ENCODE measurements at regions not wholly inside any gene's neighbourhood (a gene's known extent, or its start where the extent isn't known, plus 50 kb on each side); places are given as distances from the start of the nearest gene placed in this dataset.
"Not testable (repeated sequence)": the region's sequence is repeated elsewhere in the genome, so short reads cannot be mapped to it uniquely, and the experiment has no call there.

- TF ChIP-seq CTCF (conservative IDR thresholded peaks at IDR 0.05; ENCODE audit: low read depth, low read length), result no peak
- no peak for DNase-seq (ENCODE audit: low read depth)
- H3K4me3 ChIP-seq (ENCODE audit: low read depth, low read length), result no peak overlapping the region
These were observed 126.7 kb upstream of the RAI2 start for GRCh38 chrX:17987783-17988182.

- no peak for DNase-seq (ENCODE audit: low read depth)
- TF ChIP-seq CTCF (conservative IDR thresholded peaks at IDR 0.05; ENCODE audit: low read depth, low read length), result no peak
- H3K4me3 ChIP-seq (ENCODE audit: low read depth, low read length), result no peak overlapping the region
These were observed 125.9 kb upstream of the RAI2 start for GRCh38 chrX:17986977-17987376.

- H3K4me3 ChIP-seq (ENCODE audit: low read depth, low read length), result no peak overlapping the region
- DNase-seq (ENCODE audit: low read depth), result no peak
- TF ChIP-seq CTCF (conservative IDR thresholded peaks at IDR 0.05; ENCODE audit: low read depth, low read length), result no peak
These were observed 125.3 kb upstream of the RAI2 start for GRCh38 chrX:17986440-17986839.

- DNase-seq (ENCODE audit: low read depth), result no peak
- TF ChIP-seq CTCF (conservative IDR thresholded peaks at IDR 0.05; ENCODE audit: low read depth, low read length), result no peak
- no peak overlapping the region for H3K4me3 ChIP-seq (ENCODE audit: low read depth, low read length)
These were observed 123.3 kb upstream of the RAI2 start for GRCh38 chrX:17984415-17984814.

GRCh38 chrX:17983389-17983788 is 122.3 kb upstream of the RAI2 start:
- no peak overlapping the region for H3K4me3 ChIP-seq (ENCODE audit: low read depth, low read length)
- TF ChIP-seq CTCF (conservative IDR thresholded peaks at IDR 0.05; ENCODE audit: low read depth, low read length), result no peak
- DNase-seq (ENCODE audit: low read depth), result no peak

- no peak overlapping the region for H3K4me3 ChIP-seq (ENCODE audit: low read depth, low read length)
- TF ChIP-seq CTCF (conservative IDR thresholded peaks at IDR 0.05; ENCODE audit: low read depth, low read length), result no peak
- DNase-seq (ENCODE audit: low read depth), result no peak
These were observed 116.6 kb upstream of the RAI2 start for GRCh38 chrX:17977696-17978095.

GRCh38 chrX:17976955-17977354 is 115.9 kb upstream of the RAI2 start:
- no peak for TF ChIP-seq CTCF (conservative IDR thresholded peaks at IDR 0.05; ENCODE audit: low read depth, low read length)
- DNase-seq (ENCODE audit: low read depth), result no peak
- H3K4me3 ChIP-seq (ENCODE audit: low read depth, low read length), result no peak overlapping the region

- DNase-seq (ENCODE audit: low read depth); H3K4me3 ChIP-seq (ENCODE audit: low read depth, low read length): not testable (repeated sequence)
These were observed 114.3 kb upstream of the RAI2 start for GRCh38 chrX:17975349-17975748.

All from choroid plexus epithelial cell (primary cell).